ENCODE measurements at regions not wholly inside any gene's neighbourhood (a gene's known extent, or its start where the extent isn't known, plus 50 kb on each side); places are given as distances from the start of the nearest gene placed in this dataset.

- DNase-seq: no peak
- Histone ChIP-seq H3K27ac (replicated peaks) (no peak overlapping the region), H3K36me3 (no peaks in the 10 kb centered on the region), H3K27me3 (ENCODE audit: low read depth) (no peaks in the 10 kb centered on the region), H3K4me1 (no peaks in the 10 kb centered on the region), H3K9me3 (replicated peaks) (no peaks in the 10 kb centered on the region), H3K4me3 (no peak overlapping the region)
- no peak for TF ChIP-seq CTCF (IDR thresholded peaks at IDR 0.05; ENCODE audit: borderline replicate concordance)
- intact Hi-C loops (cut with micrococcal nuclease): no loop called here
These were observed 250.9 kb upstream of the PBX1 start for GRCh38 chr1:164308101-164308500.

GRCh38 chr1:164310166-164310565 is 248.8 kb upstream of the PBX1 start:
- intact Hi-C loops (cut with micrococcal nuclease): no loop called here

GRCh38 chr1:164311377-164311776 is 247.6 kb upstream of the PBX1 start:
- intact Hi-C loops (cut with micrococcal nuclease): no loop called here
- no peak for TF ChIP-seq CTCF (IDR thresholded peaks at IDR 0.05; ENCODE audit: borderline replicate concordance)
- no peak for DNase-seq
- no peaks in the 10 kb centered on the region for H3K27me3 ChIP-seq (ENCODE audit: low read depth)
- no peak overlapping the region for H3K27ac ChIP-seq (replicated peaks)
- no peaks in the 10 kb centered on the region for H3K36me3 ChIP-seq
- H3K9me3 ChIP-seq (replicated peaks): no peaks in the 10 kb centered on the region
- H3K4me1 ChIP-seq: no peaks in the 10 kb centered on the region
- no peak overlapping the region for H3K4me3 ChIP-seq

More at GRCh38 chr1:164310166-164310565, 248.8 kb upstream of the PBX1 start:
- Histone ChIP-seq H3K36me3 (no peaks in the 10 kb centered on the region), H3K27me3 (ENCODE audit: low read depth) (no peaks in the 10 kb centered on the region), H3K9me3 (replicated peaks) (no peaks in the 10 kb centered on the region), H3K27ac (replicated peaks) (no peak overlapping the region), H3K4me1 (no peaks in the 10 kb centered on the region), H3K4me3 (no peak overlapping the region)
- DNase-seq: no peak
- no peak for TF ChIP-seq CTCF (IDR thresholded peaks at IDR 0.05; ENCODE audit: borderline replicate concordance)

- Histone ChIP-seq H3K27me3 (ENCODE audit: low read depth) (peaks cover 11% of the 10 kb centered on the region), H3K36me3 (no peaks in the 10 kb centered on the region), H3K4me3 (peak overlapping the region; percentile 64), H3K27ac (replicated peaks) (peak overlapping the region; percentile 16), H3K9me3 (replicated peaks) (no peaks in the 10 kb centered on the region), H3K4me1 (peaks cover 12% of the 10 kb centered on the region)
- intact Hi-C loops (cut with micrococcal nuclease): no loop called here
- DNase-seq: peak; percentile 25
- no peak for TF ChIP-seq CTCF (IDR thresholded peaks at IDR 0.05; ENCODE audit: borderline replicate concordance)
These were observed 237.9 kb upstream of the PBX1 start for GRCh38 chr1:164320790-164321731.

- no peak for DNase-seq
- no peak for TF ChIP-seq CTCF (IDR thresholded peaks at IDR 0.05; ENCODE audit: borderline replicate concordance)
- H3K4me1 ChIP-seq: peaks cover 8% of the 10 kb centered on the region
- H3K4me3 ChIP-seq: no peak overlapping the region
- H3K36me3 ChIP-seq: no peaks in the 10 kb centered on the region
- peaks cover 13% of the 10 kb centered on the region for H3K9me3 ChIP-seq (replicated peaks)
- H3K27me3 ChIP-seq (ENCODE audit: low read depth): peaks cover 11% of the 10 kb centered on the region
- intact Hi-C loops (cut with micrococcal nuclease): no loop called here
- H3K27ac ChIP-seq (replicated peaks): no peak overlapping the region
These were observed 233.2 kb upstream of the PBX1 start for GRCh38 chr1:164325786-164326185.
